ENCODE measurements at regions not wholly inside any gene's neighbourhood (a gene's known extent, or its start where the extent isn't known, plus 50 kb on each side); places are given as distances from the start of the nearest gene placed in this dataset.
"Not testable (repeated sequence)": the region's sequence is repeated elsewhere in the genome, so short reads cannot be mapped to it uniquely, and the experiment has no call there.

GRCh38 chr1:14177866-14178265 is 420.6 kb upstream of the KAZN start:
- not testable (repeated sequence) for FAIRE-seq; DNase-seq (ENCODE audit: insufficient read length, low spot score)

- no peak for FAIRE-seq
Observed at GRCh38 chr1:14180738-14181137, 417.7 kb upstream of the KAZN start.

GRCh38 chr1:14181191-14181795 is 417.2 kb upstream of the KAZN start:
- DNase-seq (ENCODE audit: insufficient read length, low spot score), result no peak
- FAIRE-seq, result no peak

More at GRCh38 chr1:14180738-14181137, 417.7 kb upstream of the KAZN start:
- DNase-seq (ENCODE audit: insufficient read length, low spot score), result no peak

GRCh38 chr1:14182856-14183255 is 415.6 kb upstream of the KAZN start:
- no peak for DNase-seq (ENCODE audit: insufficient read length, low spot score)
- no peak for FAIRE-seq

- FAIRE-seq (no peak), DNase-seq (ENCODE audit: insufficient read length, low spot score) (no peak)
Observed at GRCh38 chr1:14183329-14183728, 415.2 kb upstream of the KAZN start.

GRCh38 chr1:14184454-14184853 is 414.0 kb upstream of the KAZN start:
- FAIRE-seq (no peak), DNase-seq (ENCODE audit: insufficient read length, low spot score) (no peak)

GRCh38 chr1:14189381-14189780 is 409.1 kb upstream of the KAZN start:
- DNase-seq (ENCODE audit: insufficient read length, low spot score), result no peak
- FAIRE-seq, result no peak

- FAIRE-seq (no peak), DNase-seq (ENCODE audit: insufficient read length, low spot score) (no peak)
Observed at GRCh38 chr1:14190508-14190907, 408.0 kb upstream of the KAZN start.

GRCh38 chr1:14194511-14194910 is 404.0 kb upstream of the KAZN start:
- DNase-seq (ENCODE audit: insufficient read length, low spot score) (no peak), FAIRE-seq (no peak)

- DNase-seq (ENCODE audit: insufficient read length, low spot score) (no peak), FAIRE-seq (no peak)
Observed at GRCh38 chr1:14205066-14205465, 393.4 kb upstream of the KAZN start.

GRCh38 chr1:14215151-14215550 is 383.3 kb upstream of the KAZN start:
- DNase-seq (ENCODE audit: insufficient read length, low spot score) (no peak), FAIRE-seq (no peak)

- FAIRE-seq, result no peak
Observed at GRCh38 chr1:14217384-14217783, 381.1 kb upstream of the KAZN start.

GRCh38 chr1:14220324-14220723 is 378.2 kb upstream of the KAZN start:
- DNase-seq (ENCODE audit: insufficient read length, low spot score), result no peak
- no peak for FAIRE-seq

More at GRCh38 chr1:14217384-14217783, 381.1 kb upstream of the KAZN start:
- no peak for DNase-seq (ENCODE audit: insufficient read length, low spot score)

- DNase-seq (ENCODE audit: insufficient read length, low spot score) (no peak), FAIRE-seq (no peak)
Observed at GRCh38 chr1:14220811-14221210, 377.7 kb upstream of the KAZN start.

GRCh38 chr1:14222086-14222485 is 376.4 kb upstream of the KAZN start:
- no peak for FAIRE-seq
- no peak for DNase-seq (ENCODE audit: insufficient read length, low spot score)

GRCh38 chr1:14228677-14229076 is 369.8 kb upstream of the KAZN start:
- no peak for FAIRE-seq

GRCh38 chr1:14233510-14233909 is 365.0 kb upstream of the KAZN start:
- FAIRE-seq, result no peak
- DNase-seq (ENCODE audit: insufficient read length, low spot score), result no peak

More at GRCh38 chr1:14228677-14229076, 369.8 kb upstream of the KAZN start:
- DNase-seq (ENCODE audit: insufficient read length, low spot score), result no peak

GRCh38 chr1:14236097-14236496 is 362.4 kb upstream of the KAZN start:
- FAIRE-seq, result no peak
- no peak for DNase-seq (ENCODE audit: insufficient read length, low spot score)

- DNase-seq (ENCODE audit: insufficient read length, low spot score) (no peak), FAIRE-seq (no peak)
Observed at GRCh38 chr1:14238472-14239307, 359.8 kb upstream of the KAZN start.

- FAIRE-seq (no peak), DNase-seq (ENCODE audit: insufficient read length, low spot score) (no peak)
Observed at GRCh38 chr1:14240265-14240664, 358.2 kb upstream of the KAZN start.

- DNase-seq (ENCODE audit: insufficient read length, low spot score), result no peak
- no peak for FAIRE-seq
Observed at GRCh38 chr1:14242123-14242522, 356.4 kb upstream of the KAZN start.

GRCh38 chr1:14242870-14243269 is 355.6 kb upstream of the KAZN start:
- no peak for DNase-seq (ENCODE audit: insufficient read length, low spot score)
- no peak for FAIRE-seq

All from GM19239 (cell line).